K562 (cell line): ENCODE measurements at regions not wholly inside any gene's neighbourhood (a gene's known extent, or its start where the extent isn't known, plus 50 kb on each side); places are given as distances from the start of the nearest gene placed in this dataset.

Experiments
- ATAC-seq: fragments of 200-7000 bp; cut with Tn5 transposase; 3 replicates; pipeline ENCODE4 v1.9.1; 2020; ENCODE audit warnings: moderate library complexity
- BruUV-seq: library from RNA; stranded (reverse); fragments of 400-500 nt; replicated peaks from 2 replicates; lab custom pipeline; 2021; lab: Mats Ljungman, UMichigan
- CTCF ChIA-PET: fragments of 300-600 bp; formaldehyde crosslinking; extraction: SDS; loops from one replicate; lab custom pipeline; 2021; ENCODE audit warnings: low intra/inter-chr PET ratio; lab: Yijun Ruan, JAX
- POLR2A ChIA-PET: fragments of 300-600, 350-650 bp; sonication (Branson Sonifier 250); formaldehyde crosslinking; extraction: SDS; loops from one replicate; lab custom pipeline; 2021; ENCODE audit warnings: antibody characterized with exemption, inconsistent platforms; lab: Yijun Ruan, JAX
- DNase-seq, 4 experiments: peaks; one replicate each; pipeline versions ENCODE4 v3.0.0 to v3.0.0-alpha.2; 2011 to 2018; ENCODE audit warnings: low spot score in 3 of 4, mixed read lengths in 3 of 4; ENCODE audit errors: extremely low read depth in 1 of 4
- FAIRE-seq: peaks from 2 replicates; lab custom pipeline; 2011; peaks lifted over from hg19 to GRCh38; lab: Jason Lieb, UNC
- H2AFZ ChIP-seq: 2 replicates; pipeline ENCODE4 v1.6.0; 2011; ENCODE audit warnings: low read depth, low read length, control low read depth, inconsistent platforms
- H3K27ac ChIP-seq: fragments of 200-600 bp; 3 replicates; pipeline ENCODE4 v1.8.0; 2011; ENCODE audit warnings: low read depth, mild to moderate bottlenecking, control low read depth, inconsistent platforms, low read length, moderate library complexity, mixed read lengths; ENCODE audit errors: extremely low read depth
- H3K27me3 ChIP-seq, 2 experiments: fragments of 300-600 bp in 1 of 2; 2 replicates in 1 of 2; 3 replicates in 1 of 2; pipeline versions ENCODE4 v1.6.0 to v1.8.0; 2011; ENCODE audit warnings: inconsistent platforms in 2 of 2, low read length in 2 of 2, mild to moderate bottlenecking in 1 of 2, mixed read lengths in 1 of 2, moderate library complexity in 1 of 2; ENCODE audit not compliant: control insufficient read depth in 2 of 2, insufficient read depth in 2 of 2
- H3K36me3 ChIP-seq: fragments of 300-600 bp; 3 replicates; pipeline ENCODE4 v1.8.0; 2011; ENCODE audit warnings: mild to moderate bottlenecking, low read length, inconsistent platforms; ENCODE audit not compliant: control insufficient read depth, insufficient read depth
- H3K4me1 ChIP-seq, 2 experiments: fragments of 200-600 bp in 1 of 2; replicated peaks in 1 of 2; 2 replicates in 1 of 2; 3 replicates in 1 of 2; pipeline versions ENCODE4 v1.5.1 to v1.8.0; 2011; ENCODE audit warnings: inconsistent platforms in 2 of 2, low read length in 2 of 2, mild to moderate bottlenecking in 1 of 2, mixed read lengths in 1 of 2, moderate library complexity in 1 of 2; ENCODE audit not compliant: control insufficient read depth in 2 of 2, insufficient read depth in 2 of 2
- H3K4me2 ChIP-seq: 2 replicates; pipeline ENCODE4 v1.6.1; 2011; ENCODE audit warnings: low read length, control low read depth, inconsistent platforms, mixed read lengths; ENCODE audit not compliant: insufficient read depth
- H3K4me3 ChIP-seq: fragments of 200-600 bp; sonication (generic), shearing (Covaris generic); 2 replicates; pipeline ENCODE4 v1.5.1; 2016; ENCODE audit warnings: control low read depth, inconsistent platforms
- H3K79me2 ChIP-seq: fragments of 200-600 bp; 3 replicates; pipeline ENCODE4 v1.8.0; 2011; ENCODE audit warnings: low read length, inconsistent platforms; ENCODE audit not compliant: control insufficient read depth, insufficient read depth
- H3K9ac ChIP-seq, 2 experiments: 2 replicates each; pipeline versions ENCODE4 v1.6.0 to v1.6.1; 2011; ENCODE audit warnings: low read depth in 2 of 2, low read length in 2 of 2, control low read depth in 1 of 2, inconsistent platforms in 1 of 2, mild to moderate bottlenecking in 1 of 2, mixed read lengths in 1 of 2; ENCODE audit not compliant: insufficient read depth in 1 of 2
- H3K9me1 ChIP-seq: one replicate; pipeline ENCODE4 v1.6.0; 2011; ENCODE audit warnings: inconsistent platforms, mild to moderate bottlenecking, low read length, moderate library complexity; ENCODE audit not compliant: control insufficient read depth, insufficient read depth
- H3K9me3 ChIP-seq: replicated peaks from 2 replicates; pipeline ENCODE4 v1.5.1; 2011; ENCODE audit warnings: low read depth, low read length, inconsistent platforms; ENCODE audit not compliant: control insufficient read depth, insufficient read depth
- H4K20me1 ChIP-seq: replicated peaks from 2 replicates; pipeline ENCODE4 v1.6.1; 2011; ENCODE audit warnings: low read length, inconsistent platforms, mixed read lengths; ENCODE audit not compliant: control insufficient read depth, insufficient read depth
- ARNT ChIP-seq, 2 experiments: fragments of 450-650 bp; IDR thresholded peaks; 2 replicates each; pipeline ENCODE4 v1.6.1; 2016; ENCODE audit warnings: mild to moderate bottlenecking in 1 of 2
- BRD9 ChIP-seq: fragments of 450-650 bp; IDR thresholded peaks from 2 replicates; pipeline ENCODE4 v1.6.1; 2018; ENCODE audit warnings: low read depth; ENCODE audit not compliant: partially characterized antibody
- ERF ChIP-seq: fragments of 450-650 bp; formaldehyde crosslinking; IDR thresholded peaks from 2 replicates; pipeline ENCODE4 v1.4.0; 2020; ENCODE audit warnings: mild to moderate bottlenecking, mixed read lengths
- EZH2 ChIP-seq: IDR thresholded peaks from 2 replicates; pipeline ENCODE4 v1.6.1; 2012; ENCODE audit warnings: low read depth, mild to moderate bottlenecking, inconsistent platforms, low read length, borderline replicate concordance
- GATA2 ChIP-seq: sonication (generic); formaldehyde crosslinking; IDR thresholded peaks from 2 replicates; pipeline ENCODE4 v1.4.0; 2020; ENCODE audit warnings: mild to moderate bottlenecking, missing genetic modification reagents
- NFATC3 ChIP-seq: fragments of 450-650 bp; IDR thresholded peaks from 2 replicates; pipeline ENCODE4 v1.6.1; 2017; ENCODE audit warnings: mild to moderate bottlenecking
- POLR2AphosphoS2 ChIP-seq: IDR thresholded peaks from 2 replicates; pipeline ENCODE4 v1.6.1; 2012; ENCODE audit warnings: low read length, improper control_type of control experiment
- POLR2AphosphoS5 ChIP-seq: IDR thresholded peaks from 2 replicates; pipeline ENCODE4 v1.6.1; 2011; ENCODE audit warnings: mild to moderate bottlenecking, low read depth, low read length, moderate library complexity; ENCODE audit not compliant: control insufficient read depth, insufficient read depth
- SMARCC2 ChIP-seq: fragments of 450-650 bp; IDR thresholded peaks from 2 replicates; pipeline ENCODE4 v1.6.1; 2017; ENCODE audit warnings: antibody characterized with exemption, moderate library complexity, mild to moderate bottlenecking, low read depth
- TRIM28 ChIP-seq: fragments of 450-650 bp; IDR thresholded peaks from 2 replicates; pipeline ENCODE4 v1.6.1; 2017
- ZKSCAN8 ChIP-seq: fragments of 200-800 bp; sonication (Bioruptor generic); IDR thresholded peaks from 2 replicates; pipeline ENCODE4 v1.6.1; 2016; ENCODE audit warnings: missing genetic modification characterization, missing compliant biosample characterization
- ZNF212 ChIP-seq: fragments of 450-650 bp; formaldehyde crosslinking; IDR thresholded peaks from 2 replicates; pipeline ENCODE4 v1.4.0; 2020; ENCODE audit warnings: mild to moderate bottlenecking
- ZNF282 ChIP-seq: sonication (generic); formaldehyde crosslinking; IDR thresholded peaks from 2 replicates; pipeline ENCODE4 v1.8.1; 2023; ENCODE audit warnings: missing genetic modification reagents
- ZNF347 ChIP-seq: fragments of 450-650 bp; formaldehyde crosslinking; IDR thresholded peaks from 2 replicates; pipeline ENCODE4 v1.4.0; 2020; ENCODE audit warnings: low read depth, mild to moderate bottlenecking, moderate library complexity
- ZNF445 ChIP-seq: fragments of 250-450 bp; sonication (Bioruptor Pico); IDR thresholded peaks from 2 replicates; pipeline ENCODE4 v1.4.0; 2020; ENCODE audit warnings: low read depth, mild to moderate bottlenecking, moderate library complexity
- WGBS: fragments of 100-300 bp; shearing (Covaris generic); methylation state at CpG from one replicate; pipeline ENCODE4 v1.1.6; 2016; ENCODE audit warnings: low coverage, mixed read lengths; ENCODE audit not compliant: insufficient coverage; ENCODE audit errors: missing lambda C conversion rate; 5-methylcytosine and 5-hydroxymethylcytosine counted together
- in situ Hi-C: fragments of 300-500 bp; cut with MboI; formaldehyde crosslinking; loops from 4 replicates; pipeline ENCODE4 v1.15.0; 2018; ENCODE audit warnings: inconsistent platforms, mixed read lengths
- intact Hi-C: fragments of 100-400 bp; cut with micrococcal nuclease; formaldehyde crosslinking; loops from 2 replicates; pipeline ENCODE4 v1.14.2; 2022
- TF ChIP-seq, protein P1 (sequence below): fragments of 250-450 bp; sonication (Bioruptor Pico); IDR thresholded peaks from 2 replicates; pipeline ENCODE4 v1.5.0; 2021
- TF ChIP-seq, protein P2 (sequence below): fragments of 200-800 bp; sonication (Bioruptor generic); IDR thresholded peaks from 2 replicates; pipeline ENCODE4 v1.6.1; 2017; ENCODE audit warnings: missing genetic modification characterization, missing compliant biosample characterization

DNA sequence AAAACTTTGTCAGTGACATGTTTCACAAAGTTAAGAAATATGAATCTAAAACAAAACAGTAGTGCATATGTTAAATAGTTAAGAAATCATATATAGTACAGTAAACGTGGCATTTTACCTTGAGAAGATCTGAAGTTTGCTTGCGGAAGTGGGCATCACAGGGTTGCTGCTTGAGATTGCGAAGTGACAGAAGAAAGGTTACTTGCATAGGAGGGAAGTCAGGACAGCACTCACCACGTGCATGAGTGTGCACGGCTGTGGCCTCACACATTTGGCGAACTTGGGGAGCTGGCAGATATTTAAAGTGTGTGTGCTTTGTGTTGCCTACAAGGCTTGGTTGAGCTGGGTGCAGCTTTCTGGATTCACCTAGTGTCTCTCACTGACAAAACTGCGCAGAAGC, 431.5 kb upstream of the ARID1B start:
- no peak overlapping the region for H3K9ac ChIP-seq
- ATAC-seq, result no peak
- FAIRE-seq, result no peak
- no peak overlapping the region for H3K27ac ChIP-seq
- in situ Hi-C loops (no loop called here), intact Hi-C loops (no loop called here)
- H4K20me1 ChIP-seq, result no peaks in the 10 kb centered on the region
- H3K9me1 ChIP-seq, result no peaks in the 10 kb centered on the region
- no peaks in the 10 kb centered on the region for H3K79me2 ChIP-seq
- H3K4me3 ChIP-seq, result no peak overlapping the region
- H3K36me3 ChIP-seq, result no peaks in the 10 kb centered on the region
- no peaks in the 10 kb centered on the region for H3K27me3 ChIP-seq
- DNase-seq, result no peak
- no peak overlapping the region for H2AFZ ChIP-seq
- WGBS, result under 1% methylated on average over 7 of the region's 7 CpGs
- POLR2A ChIA-PET, result no interaction called here
- H3K9me3 ChIP-seq, result no peaks in the 10 kb centered on the region
- no TSS peak for BruUV-seq
- TF ChIP-seq ARNT (IDR thresholded peaks at IDR 0.05) (no peak), EZH2 (no peak), ZNF347 (CRISPR knock-in tag) (no peak), TRIM28 (no peak), POLR2AphosphoS5 (no peak), ZNF282 (CRISPR knock-in tag) (no peak), BRD9 (no peak), ERF (CRISPR knock-in tag) (no peak), ZNF212 (CRISPR knock-in tag) (no peak), ZKSCAN8 (CRISPR knock-in tag) (no peak), POLR2AphosphoS2 (no peak), NFATC3 (no peak), GATA2 (CRISPR knock-in tag) (no peak), ZNF445 (CRISPR knock-in tag) (no peak), SMARCC2 (no peak)
- TF ChIP-seq, protein P1, sequence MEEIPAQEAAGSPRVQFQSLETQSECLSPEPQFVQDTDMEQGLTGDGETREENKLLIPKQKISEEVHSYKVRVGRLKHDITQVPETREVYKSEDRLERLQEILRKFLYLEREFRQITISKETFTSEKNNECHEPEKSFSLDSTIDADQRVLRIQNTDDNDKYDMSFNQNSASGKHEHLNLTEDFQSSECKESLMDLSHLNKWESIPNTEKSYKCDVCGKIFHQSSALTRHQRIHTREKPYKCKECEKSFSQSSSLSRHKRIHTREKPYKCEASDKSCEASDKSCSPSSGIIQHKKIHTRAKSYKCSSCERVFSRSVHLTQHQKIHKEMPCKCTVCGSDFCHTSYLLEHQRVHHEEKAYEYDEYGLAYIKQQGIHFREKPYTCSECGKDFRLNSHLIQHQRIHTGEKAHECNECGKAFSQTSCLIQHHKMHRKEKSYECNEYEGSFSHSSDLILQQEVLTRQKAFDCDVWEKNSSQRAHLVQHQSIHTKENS (CRISPR knock-in tag), result no peak
- TF ChIP-seq, protein P2, sequence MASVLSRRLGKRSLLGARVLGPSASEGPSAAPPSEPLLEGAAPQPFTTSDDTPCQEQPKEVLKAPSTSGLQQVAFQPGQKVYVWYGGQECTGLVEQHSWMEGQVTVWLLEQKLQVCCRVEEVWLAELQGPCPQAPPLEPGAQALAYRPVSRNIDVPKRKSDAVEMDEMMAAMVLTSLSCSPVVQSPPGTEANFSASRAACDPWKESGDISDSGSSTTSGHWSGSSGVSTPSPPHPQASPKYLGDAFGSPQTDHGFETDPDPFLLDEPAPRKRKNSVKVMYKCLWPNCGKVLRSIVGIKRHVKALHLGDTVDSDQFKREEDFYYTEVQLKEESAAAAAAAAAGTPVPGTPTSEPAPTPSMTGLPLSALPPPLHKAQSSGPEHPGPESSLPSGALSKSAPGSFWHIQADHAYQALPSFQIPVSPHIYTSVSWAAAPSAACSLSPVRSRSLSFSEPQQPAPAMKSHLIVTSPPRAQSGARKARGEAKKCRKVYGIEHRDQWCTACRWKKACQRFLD (CRISPR knock-in tag), result no peak
- TF ChIP-seq, all 486 proteins: peak for 0
- no peak overlapping the region for H3K4me2 ChIP-seq
- H3K4me1 ChIP-seq, result no peaks in the 10 kb centered on the region
- CTCF ChIA-PET, result no interaction called here
